OCI-LY1 (cell line): ENCODE measurements at regions not wholly inside any gene's neighbourhood (a gene's known extent, or its start where the extent isn't known, plus 50 kb on each side); places are given as distances from the start of the nearest gene placed in this dataset.
A peak's percentile ranks its signal among the peaks of the same experiment; 100 is the strongest.

ENCODE experiments used
- H2AFZ ChIP-seq: fragments of 200-600 bp; sonication (generic), shearing (Covaris generic); 2 replicates; pipeline ENCODE4 v1.6.0; 2014; ENCODE audit warnings: antibody characterized with exemption, mild to moderate bottlenecking, low read length
- H3F3A ChIP-seq: fragments of 200-600 bp; sonication (generic), shearing (Covaris generic); 2 replicates; pipeline ENCODE4 v1.6.0; 2014; ENCODE audit warnings: mild to moderate bottlenecking, antibody characterized with exemption, low read length, moderate library complexity; ENCODE audit not compliant: insufficient read depth
- H3K27ac ChIP-seq: fragments of 200-600 bp; sonication (generic); 2 replicates; pipeline ENCODE4 v1.5.1; 2014; ENCODE audit warnings: low read length, mixed run types, mild to moderate bottlenecking, low read depth; ENCODE audit not compliant: poor library complexity, severe bottlenecking
- H3K27me3 ChIP-seq: fragments of 200-600 bp; sonication (generic); 2 replicates; pipeline ENCODE4 v1.6.0; 2014; ENCODE audit warnings: antibody characterized with exemption, mild to moderate bottlenecking, low read length, moderate library complexity; ENCODE audit not compliant: insufficient read depth
- H3K36me3 ChIP-seq: fragments of 200-600 bp; sonication (generic); 2 replicates; pipeline ENCODE4 v1.6.1; 2014; ENCODE audit warnings: mild to moderate bottlenecking, antibody characterized with exemption, low read length, moderate library complexity, mixed read lengths; ENCODE audit not compliant: insufficient read depth
- H3K4me1 ChIP-seq: fragments of 200-600 bp; sonication (generic); 2 replicates; pipeline ENCODE4 v1.5.1; 2014; ENCODE audit warnings: mild to moderate bottlenecking, low read length, moderate library complexity; ENCODE audit not compliant: insufficient read depth, severe bottlenecking
- H3K4me2 ChIP-seq: fragments of 200-600 bp; sonication (generic), shearing (Covaris generic); 2 replicates; pipeline ENCODE4 v1.6.1; 2014; ENCODE audit warnings: low read length
- H3K4me3 ChIP-seq: fragments of 200-600 bp; sonication (generic); 2 replicates; pipeline ENCODE4 v1.5.1; 2014; ENCODE audit warnings: low read length, low read depth, mild to moderate bottlenecking, mixed read lengths; ENCODE audit not compliant: poor library complexity, severe bottlenecking
- H3K79me2 ChIP-seq: fragments of 200-600 bp; shearing (Covaris generic); 2 replicates; pipeline ENCODE4 v1.6.1; 2016; ENCODE audit warnings: mixed run types, low read length, mixed read lengths; ENCODE audit not compliant: insufficient read depth
- H3K9ac ChIP-seq: fragments of 200-600 bp; sonication (generic), shearing (Covaris generic); 2 replicates; pipeline ENCODE4 v1.6.1; 2014; ENCODE audit warnings: mild to moderate bottlenecking, low read length, mixed read lengths
- H3K9me2 ChIP-seq: fragments of 200-600 bp; sonication (generic), shearing (Covaris generic); 2 replicates; pipeline ENCODE4 v1.6.1; 2014; ENCODE audit warnings: low read depth, mild to moderate bottlenecking, low read length, mixed read lengths
- H3K9me3 ChIP-seq: fragments of 200-600 bp; shearing (Covaris generic); 2 replicates; pipeline ENCODE4 v1.6.1; 2014; ENCODE audit warnings: low read length, mixed read lengths
- H4K20me1 ChIP-seq: fragments of 200-600 bp; sonication (generic), shearing (Covaris generic); 2 replicates; pipeline ENCODE4 v1.6.0; 2016; ENCODE audit warnings: mild to moderate bottlenecking, low read length; ENCODE audit not compliant: insufficient read depth
- EZH2 ChIP-seq: fragments of 200-600 bp; sonication (generic), shearing (Covaris generic); IDR thresholded peaks from 2 replicates; pipeline ENCODE4 v1.8.0; 2017; ENCODE audit warnings: borderline replicate concordance, mixed run types, mild to moderate bottlenecking, antibody characterized with exemption, low read length, moderate library complexity, mixed read lengths
- TF ChIP-seq, protein P1 (sequence below): fragments of 200-600 bp; sonication (generic), shearing (Covaris generic); IDR thresholded peaks from 2 replicates; pipeline ENCODE4 v1.5.1; 2017; ENCODE audit warnings: mild to moderate bottlenecking, antibody characterized with exemption, low read length, moderate library complexity, mixed read lengths

DNA sequence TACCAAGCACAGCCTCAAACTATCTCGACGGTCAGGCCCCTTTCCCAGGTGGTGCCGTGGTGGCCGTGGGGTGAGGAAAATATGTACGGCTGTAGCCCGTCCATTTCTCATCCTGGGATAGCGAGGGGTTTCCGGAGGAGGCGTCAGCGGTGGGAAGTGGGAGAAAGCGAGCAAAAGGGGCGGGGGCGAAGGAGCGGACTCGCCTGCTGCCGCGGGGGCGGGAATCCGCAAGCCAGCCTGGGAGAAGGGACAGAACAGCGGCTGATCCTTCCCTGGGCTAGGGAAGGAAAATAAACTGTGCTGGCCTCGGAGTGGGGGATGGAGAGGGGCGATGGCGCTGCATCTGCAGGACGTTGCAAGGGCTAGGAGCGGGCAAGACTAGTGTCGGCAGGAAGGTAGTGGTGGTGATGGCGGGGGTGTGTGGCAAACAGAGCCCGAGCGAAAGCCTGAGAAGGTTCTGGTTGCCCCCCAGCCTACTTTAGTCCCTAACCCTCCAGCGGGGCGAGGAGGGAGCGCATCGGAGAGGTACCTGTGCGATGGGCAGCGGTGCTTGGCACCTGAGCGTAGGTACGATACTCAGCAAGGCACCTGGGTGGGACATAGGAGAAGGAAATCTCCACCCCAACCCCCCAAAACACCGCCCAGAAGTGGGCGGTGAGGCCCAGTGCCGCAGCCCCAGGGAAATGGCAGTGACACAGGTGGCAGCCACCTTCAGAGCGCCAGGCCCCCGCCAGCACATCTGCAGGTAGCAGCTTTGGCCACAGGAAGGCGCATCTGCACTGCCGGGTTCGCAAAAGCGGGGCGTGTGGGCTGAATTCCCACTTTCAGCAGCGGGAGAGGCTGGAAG lies 49.9 kb upstream of the STEAP1B start:
- no peak for TF ChIP-seq EZH2
- TF ChIP-seq, protein P1, sequence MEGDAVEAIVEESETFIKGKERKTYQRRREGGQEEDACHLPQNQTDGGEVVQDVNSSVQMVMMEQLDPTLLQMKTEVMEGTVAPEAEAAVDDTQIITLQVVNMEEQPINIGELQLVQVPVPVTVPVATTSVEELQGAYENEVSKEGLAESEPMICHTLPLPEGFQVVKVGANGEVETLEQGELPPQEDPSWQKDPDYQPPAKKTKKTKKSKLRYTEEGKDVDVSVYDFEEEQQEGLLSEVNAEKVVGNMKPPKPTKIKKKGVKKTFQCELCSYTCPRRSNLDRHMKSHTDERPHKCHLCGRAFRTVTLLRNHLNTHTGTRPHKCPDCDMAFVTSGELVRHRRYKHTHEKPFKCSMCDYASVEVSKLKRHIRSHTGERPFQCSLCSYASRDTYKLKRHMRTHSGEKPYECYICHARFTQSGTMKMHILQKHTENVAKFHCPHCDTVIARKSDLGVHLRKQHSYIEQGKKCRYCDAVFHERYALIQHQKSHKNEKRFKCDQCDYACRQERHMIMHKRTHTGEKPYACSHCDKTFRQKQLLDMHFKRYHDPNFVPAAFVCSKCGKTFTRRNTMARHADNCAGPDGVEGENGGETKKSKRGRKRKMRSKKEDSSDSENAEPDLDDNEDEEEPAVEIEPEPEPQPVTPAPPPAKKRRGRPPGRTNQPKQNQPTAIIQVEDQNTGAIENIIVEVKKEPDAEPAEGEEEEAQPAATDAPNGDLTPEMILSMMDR = peak; percentile 68
- Histone ChIP-seq H3K9ac (no peak overlapping the region), H3K36me3 (no peaks in the 10 kb centered on the region), H3K9me3 (no peaks in the 10 kb centered on the region), H3K4me1 (no peaks in the 10 kb centered on the region), H3K27me3 (peaks cover 7% of the 10 kb centered on the region; the same call in 1 of the 2 replicates), H3K4me2 (peak overlapping the region; percentile 16; the same call in 1 of the 2 replicates), H3K27ac (no peak overlapping the region), H2AFZ (no peak overlapping the region), H4K20me1 (no peaks in the 10 kb centered on the region), H3K4me3 (no peak overlapping the region), H3K9me2 (no peaks in the 10 kb centered on the region), H3K79me2 (no peaks in the 10 kb centered on the region), H3F3A (no peaks in the 10 kb centered on the region)
